ENCODE measurements at regions not wholly inside any gene's neighbourhood (a gene's known extent, or its start where the extent isn't known, plus 50 kb on each side); places are given as distances from the start of the nearest gene placed in this dataset.

- H3K4me1 ChIP-seq = no peaks in the 10 kb centered on the region
- H3K36me3 ChIP-seq = no peaks in the 10 kb centered on the region
- H3K9me3 ChIP-seq = no peaks in the 10 kb centered on the region
- no peaks in the 10 kb centered on the region for H3K27me3 ChIP-seq
- no peak overlapping the region for H3K4me3 ChIP-seq
- intact Hi-C loops (cut with DNase I) = no loop called here
- 66 to 76% methylated on average over 2 of the region's 2 CpGs for WGBS, 2 donors
- no peak overlapping the region for H3K27ac ChIP-seq
- TF ChIP-seq CTCF (IDR thresholded peaks at IDR 0.05) = no peak
- no peak for TF ChIP-seq POLR2A (IDR thresholded peaks at IDR 0.05)
- DNase-seq = no peak
Measured at GRCh38 chr11:104291646-104292045, 127.7 kb upstream of the PDGFD start.

GRCh38 chr11:104286129-104286528 lies 122.2 kb upstream of the PDGFD start:
- Histone ChIP-seq H3K27me3 (no peaks in the 10 kb centered on the region), H3K4me1 (no peaks in the 10 kb centered on the region), H3K36me3 (no peaks in the 10 kb centered on the region), H3K9me3 (no peaks in the 10 kb centered on the region), H3K4me3 (no peak overlapping the region), H3K27ac (no peak overlapping the region)
- DNase-seq = no peak
- intact Hi-C loops (cut with DNase I) = no loop called here
- TF ChIP-seq POLR2A (IDR thresholded peaks at IDR 0.05) (no peak), CTCF (IDR thresholded peaks at IDR 0.05) (no peak)
- WGBS, 2 donors = 22 to 36% methylated on average over 1 of the region's 1 CpG

GRCh38 chr11:104279587-104279986 lies 115.6 kb upstream of the PDGFD start:
- DNase-seq = no peak
- TF ChIP-seq CTCF (IDR thresholded peaks at IDR 0.05) = no peak
- no peak for TF ChIP-seq POLR2A (IDR thresholded peaks at IDR 0.05)
- Histone ChIP-seq H3K4me3 (no peak overlapping the region), H3K36me3 (no peaks in the 10 kb centered on the region), H3K4me1 (no peaks in the 10 kb centered on the region), H3K9me3 (no peaks in the 10 kb centered on the region), H3K27ac (no peak overlapping the region), H3K27me3 (no peaks in the 10 kb centered on the region)
- intact Hi-C loops (cut with DNase I) = no loop called here

GRCh38 chr11:104275992-104276391 lies 112.0 kb upstream of the PDGFD start:
- H3K36me3 ChIP-seq = no peaks in the 10 kb centered on the region
- no peaks in the 10 kb centered on the region for H3K4me1 ChIP-seq
- H3K27me3 ChIP-seq = no peaks in the 10 kb centered on the region
- no peak overlapping the region for H3K27ac ChIP-seq
- no peak overlapping the region for H3K4me3 ChIP-seq
- intact Hi-C loops (cut with DNase I) = no loop called here
- no peak for DNase-seq
- 25 to 30% methylated on average over 2 of the region's 2 CpGs for WGBS, 2 donors
- TF ChIP-seq POLR2A (IDR thresholded peaks at IDR 0.05) (no peak), CTCF (IDR thresholded peaks at IDR 0.05) (no peak)
- H3K9me3 ChIP-seq = no peaks in the 10 kb centered on the region

GRCh38 chr11:104260456-104260855 lies 96.5 kb upstream of the PDGFD start:
- Histone ChIP-seq H3K36me3 (no peaks in the 10 kb centered on the region), H3K4me1 (no peaks in the 10 kb centered on the region), H3K27me3 (no peaks in the 10 kb centered on the region), H3K9me3 (no peaks in the 10 kb centered on the region), H3K27ac (no peak overlapping the region), H3K4me3 (no peak overlapping the region)
- WGBS, 2 donors = 17 to 29% methylated on average over 2 of the region's 2 CpGs
- no peak for TF ChIP-seq CTCF (IDR thresholded peaks at IDR 0.05)
- no peak for TF ChIP-seq POLR2A (IDR thresholded peaks at IDR 0.05)
- no peak for DNase-seq
- intact Hi-C loops (cut with DNase I) = no loop called here
